ENCODE measurements at regions not wholly inside any gene's neighbourhood (a gene's known extent, or its start where the extent isn't known, plus 50 kb on each side); places are given as distances from the start of the nearest gene placed in this dataset.

- no peak overlapping the region for H3K4me2 ChIP-seq (ENCODE audit: low read length)
- H4K20me1 ChIP-seq (ENCODE audit: insufficient read depth, low read length): no peaks in the 10 kb centered on the region
- TF ChIP-seq EZH2phosphoT487 (IDR thresholded peaks at IDR 0.05; ENCODE audit: low read depth) (no peak), CTCF (IDR thresholded peaks at IDR 0.05; ENCODE audit: low read depth, low read length) (no peak)
- H3K4me3 ChIP-seq (ENCODE audit: low read length): no peak overlapping the region
- no peaks in the 10 kb centered on the region for H3K79me2 ChIP-seq (ENCODE audit: low read length)
- H2AFZ ChIP-seq (ENCODE audit: low read depth, low read length): no peak overlapping the region
- peaks cover 3% of the 10 kb centered on the region for H3K36me3 ChIP-seq (replicated peaks; ENCODE audit: low read depth, low read length)
- H3K9ac ChIP-seq (ENCODE audit: low read length): no peak overlapping the region
- H3K27me3 ChIP-seq (ENCODE audit: low read depth, low read length): peaks cover 2% of the 10 kb centered on the region; the same call in 1 of the 2 replicates
- peaks cover 11% of the 10 kb centered on the region; the same call in 1 of the 2 replicates for H3K4me1 ChIP-seq (ENCODE audit: low read length)
- no peak overlapping the region for H3K27ac ChIP-seq (ENCODE audit: low read length)
- no peaks in the 10 kb centered on the region for H3K9me3 ChIP-seq (ENCODE audit: insufficient read depth, low read length)
These were observed 50.6 kb upstream of the YWHAQ start for GRCh38 chr2:9681427-9681817.

GRCh38 chr2:9685637-9686036 lies 54.8 kb upstream of the YWHAQ start:
- no peak overlapping the region for H3K4me3 ChIP-seq (ENCODE audit: low read length)
- no peak overlapping the region for H3K27ac ChIP-seq (ENCODE audit: low read length)
- H3K4me2 ChIP-seq (ENCODE audit: low read length): no peak overlapping the region
- no peaks in the 10 kb centered on the region for H4K20me1 ChIP-seq (ENCODE audit: insufficient read depth, low read length)
- H2AFZ ChIP-seq (ENCODE audit: low read depth, low read length): no peak overlapping the region
- H3K79me2 ChIP-seq (ENCODE audit: low read length): no peaks in the 10 kb centered on the region
- H3K27me3 ChIP-seq (ENCODE audit: low read depth, low read length): no peaks in the 10 kb centered on the region
- H3K4me1 ChIP-seq (ENCODE audit: low read length): peaks cover 6% of the 10 kb centered on the region; the same call in 1 of the 2 replicates
- TF ChIP-seq CTCF (IDR thresholded peaks at IDR 0.05; ENCODE audit: low read depth, low read length) (no peak), EZH2phosphoT487 (IDR thresholded peaks at IDR 0.05; ENCODE audit: low read depth) (no peak)
- H3K36me3 ChIP-seq (replicated peaks; ENCODE audit: low read depth, low read length): no peaks in the 10 kb centered on the region
- no peaks in the 10 kb centered on the region for H3K9me3 ChIP-seq (ENCODE audit: insufficient read depth, low read length)
- no peak overlapping the region for H3K9ac ChIP-seq (ENCODE audit: low read length)

GRCh38 chr2:9686061-9686460 lies 55.3 kb upstream of the YWHAQ start:
- no peak for TF ChIP-seq EZH2phosphoT487 (IDR thresholded peaks at IDR 0.05; ENCODE audit: low read depth)
- no peak for TF ChIP-seq CTCF (IDR thresholded peaks at IDR 0.05; ENCODE audit: low read depth, low read length)
- Histone ChIP-seq H3K36me3 (replicated peaks; ENCODE audit: low read depth, low read length) (no peaks in the 10 kb centered on the region), H3K4me2 (ENCODE audit: low read length) (no peak overlapping the region), H2AFZ (ENCODE audit: low read depth, low read length) (no peak overlapping the region), H3K4me1 (ENCODE audit: low read length) (peaks cover 6% of the 10 kb centered on the region; the same call in 1 of the 2 replicates), H3K4me3 (ENCODE audit: low read length) (no peak overlapping the region), H3K79me2 (ENCODE audit: low read length) (no peaks in the 10 kb centered on the region), H3K27ac (ENCODE audit: low read length) (no peak overlapping the region), H4K20me1 (ENCODE audit: insufficient read depth, low read length) (no peaks in the 10 kb centered on the region), H3K27me3 (ENCODE audit: low read depth, low read length) (no peaks in the 10 kb centered on the region), H3K9ac (ENCODE audit: low read length) (no peak overlapping the region), H3K9me3 (ENCODE audit: insufficient read depth, low read length) (no peaks in the 10 kb centered on the region)

GRCh38 chr2:9690252-9690651 lies 59.5 kb upstream of the YWHAQ start:
- Histone ChIP-seq H3K4me3 (ENCODE audit: low read length) (no peak overlapping the region), H3K27ac (ENCODE audit: low read length) (no peak overlapping the region), H3K79me2 (ENCODE audit: low read length) (no peaks in the 10 kb centered on the region), H4K20me1 (ENCODE audit: insufficient read depth, low read length) (no peaks in the 10 kb centered on the region), H3K9me3 (ENCODE audit: insufficient read depth, low read length) (no peaks in the 10 kb centered on the region), H3K27me3 (ENCODE audit: low read depth, low read length) (no peaks in the 10 kb centered on the region), H3K4me1 (ENCODE audit: low read length) (no peaks in the 10 kb centered on the region), H3K36me3 (replicated peaks; ENCODE audit: low read depth, low read length) (no peaks in the 10 kb centered on the region), H3K9ac (ENCODE audit: low read length) (no peak overlapping the region), H2AFZ (ENCODE audit: low read depth, low read length) (no peak overlapping the region), H3K4me2 (ENCODE audit: low read length) (no peak overlapping the region)
- TF ChIP-seq EZH2phosphoT487 (IDR thresholded peaks at IDR 0.05; ENCODE audit: low read depth) (no peak), CTCF (IDR thresholded peaks at IDR 0.05; ENCODE audit: low read depth, low read length) (no peak)
